D721Med (cell line): ENCODE measurements at regions not wholly inside any gene's neighbourhood (a gene's known extent, or its start where the extent isn't known, plus 50 kb on each side); places are given as distances from the start of the nearest gene placed in this dataset.

Source experiments
- DNase-seq: peaks from one replicate; pipeline ENCODE4 v3.0.0; 2011; ENCODE audit warnings: low spot score; ENCODE audit not compliant: insufficient read length
- FAIRE-seq: peaks from 2 replicates; lab custom pipeline; 2011; peaks lifted over from hg19 to GRCh38; lab: Jason Lieb, UNC
- CTCF ChIP-seq: IDR thresholded peaks from 2 replicates; pipeline ENCODE4 v1.5.1; 2012; ENCODE audit warnings: mild to moderate bottlenecking, control low read depth; ENCODE audit not compliant: insufficient read depth; ENCODE audit errors: missing control alignments

- TF ChIP-seq CTCF: no peak
- FAIRE-seq (no peak), DNase-seq (no peak)
Observed at GRCh38 chr7:95693551-95694333, 78.6 kb upstream of the DYNC1I1 start.

- no peak for DNase-seq
- no peak for FAIRE-seq
- no peak for TF ChIP-seq CTCF
Observed at GRCh38 chr7:95691464-95691863, 80.9 kb upstream of the DYNC1I1 start.

- FAIRE-seq (peak; percentile 96), DNase-seq (no peak)
- peak; percentile 35 for TF ChIP-seq CTCF
Observed at GRCh38 chr7:95690367-95690947, 81.9 kb upstream of the DYNC1I1 start.

GRCh38 chr7:95688931-95689495 is 83.3 kb upstream of the DYNC1I1 start:
- FAIRE-seq: no peak
- DNase-seq: no peak
- no peak for TF ChIP-seq CTCF

- DNase-seq: no peak
Observed at GRCh38 chr7:95687759-95688343, 84.5 kb upstream of the DYNC1I1 start.

GRCh38 chr7:95686109-95686508 is 86.2 kb upstream of the DYNC1I1 start:
- peak; percentile 56 for TF ChIP-seq CTCF
- DNase-seq (no peak), FAIRE-seq (no peak)

More at GRCh38 chr7:95687759-95688343, 84.5 kb upstream of the DYNC1I1 start:
- peak; percentile 50 for TF ChIP-seq CTCF
- peak; percentile 91 for FAIRE-seq
